PFSK-1 (cell line): ENCODE measurements at regions not wholly inside any gene's neighbourhood (a gene's known extent, or its start where the extent isn't known, plus 50 kb on each side); places are given as distances from the start of the nearest gene placed in this dataset.

Experiments
- FOXP2 ChIP-seq: optimal IDR thresholded peaks from 2 replicates; pipeline ENCODE3; 2011; ENCODE audit warnings: borderline replicate concordance, control low read depth, inconsistent platforms; ENCODE audit not compliant: insufficient read depth; ENCODE audit errors: extremely low read length, extremely low read depth
- POLR2AphosphoS5 ChIP-seq: IDR thresholded peaks from 2 replicates; pipeline ENCODE4 v1.6.1; 2012; ENCODE audit warnings: low read depth, mild to moderate bottlenecking, control low read depth, low read length, moderate library complexity
- SIN3A ChIP-seq: IDR thresholded peaks from 2 replicates; pipeline ENCODE4 v1.6.1; 2012; ENCODE audit warnings: mild to moderate bottlenecking, low read length, moderate library complexity, borderline replicate concordance; ENCODE audit not compliant: insufficient read depth
- TAF1 ChIP-seq: IDR thresholded peaks from 2 replicates; pipeline ENCODE4 v1.6.1; 2012; ENCODE audit warnings: low read length, control low read depth, borderline replicate concordance; ENCODE audit not compliant: insufficient read depth
- TF ChIP-seq, protein P1 (sequence below), 2 experiments: IDR thresholded peaks; 2 replicates each; pipeline versions ENCODE4 v1.6.1 to v1.8.0; 2011 to 2012; ENCODE audit warnings: low read depth in 2 of 2, low read length in 2 of 2, control low read depth in 1 of 2, inconsistent platforms in 1 of 2, mild to moderate bottlenecking in 1 of 2, moderate library complexity in 1 of 2; ENCODE audit not compliant: insufficient read depth in 1 of 2

DNA sequence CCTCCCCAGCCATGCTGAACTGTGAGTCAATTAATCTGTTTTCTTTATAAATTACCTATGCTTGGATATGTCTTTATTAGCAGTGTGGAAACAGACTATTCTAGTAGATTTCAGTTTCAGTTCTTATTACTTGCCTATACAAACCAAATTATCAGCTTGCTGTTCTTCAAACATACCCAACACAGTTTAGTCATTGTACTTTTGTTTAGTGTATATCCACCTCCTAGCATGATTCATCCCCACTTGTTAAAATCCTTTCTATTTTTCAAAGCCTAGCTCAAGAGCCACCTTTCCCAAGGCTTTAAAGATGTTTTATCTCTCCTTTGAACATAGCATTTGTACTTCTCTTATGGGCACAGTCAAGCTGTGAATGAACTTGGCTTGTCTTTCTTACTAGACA lies 195.6 kb upstream of the ZRANB2 start:
- TF ChIP-seq FOXP2 (no peak), SIN3A (no peak), TAF1 (no peak), POLR2AphosphoS5 (no peak)
- TF ChIP-seq, protein P1, sequence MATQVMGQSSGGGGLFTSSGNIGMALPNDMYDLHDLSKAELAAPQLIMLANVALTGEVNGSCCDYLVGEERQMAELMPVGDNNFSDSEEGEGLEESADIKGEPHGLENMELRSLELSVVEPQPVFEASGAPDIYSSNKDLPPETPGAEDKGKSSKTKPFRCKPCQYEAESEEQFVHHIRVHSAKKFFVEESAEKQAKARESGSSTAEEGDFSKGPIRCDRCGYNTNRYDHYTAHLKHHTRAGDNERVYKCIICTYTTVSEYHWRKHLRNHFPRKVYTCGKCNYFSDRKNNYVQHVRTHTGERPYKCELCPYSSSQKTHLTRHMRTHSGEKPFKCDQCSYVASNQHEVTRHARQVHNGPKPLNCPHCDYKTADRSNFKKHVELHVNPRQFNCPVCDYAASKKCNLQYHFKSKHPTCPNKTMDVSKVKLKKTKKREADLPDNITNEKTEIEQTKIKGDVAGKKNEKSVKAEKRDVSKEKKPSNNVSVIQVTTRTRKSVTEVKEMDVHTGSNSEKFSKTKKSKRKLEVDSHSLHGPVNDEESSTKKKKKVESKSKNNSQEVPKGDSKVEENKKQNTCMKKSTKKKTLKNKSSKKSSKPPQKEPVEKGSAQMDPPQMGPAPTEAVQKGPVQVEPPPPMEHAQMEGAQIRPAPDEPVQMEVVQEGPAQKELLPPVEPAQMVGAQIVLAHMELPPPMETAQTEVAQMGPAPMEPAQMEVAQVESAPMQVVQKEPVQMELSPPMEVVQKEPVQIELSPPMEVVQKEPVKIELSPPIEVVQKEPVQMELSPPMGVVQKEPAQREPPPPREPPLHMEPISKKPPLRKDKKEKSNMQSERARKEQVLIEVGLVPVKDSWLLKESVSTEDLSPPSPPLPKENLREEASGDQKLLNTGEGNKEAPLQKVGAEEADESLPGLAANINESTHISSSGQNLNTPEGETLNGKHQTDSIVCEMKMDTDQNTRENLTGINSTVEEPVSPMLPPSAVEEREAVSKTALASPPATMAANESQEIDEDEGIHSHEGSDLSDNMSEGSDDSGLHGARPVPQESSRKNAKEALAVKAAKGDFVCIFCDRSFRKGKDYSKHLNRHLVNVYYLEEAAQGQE (IDR thresholded peaks at IDR 0.05; ENCODE audit: insufficient read depth in 1 of 2, low read depth in 2 of 2, low read length in 2 of 2) = no peak

DNA sequence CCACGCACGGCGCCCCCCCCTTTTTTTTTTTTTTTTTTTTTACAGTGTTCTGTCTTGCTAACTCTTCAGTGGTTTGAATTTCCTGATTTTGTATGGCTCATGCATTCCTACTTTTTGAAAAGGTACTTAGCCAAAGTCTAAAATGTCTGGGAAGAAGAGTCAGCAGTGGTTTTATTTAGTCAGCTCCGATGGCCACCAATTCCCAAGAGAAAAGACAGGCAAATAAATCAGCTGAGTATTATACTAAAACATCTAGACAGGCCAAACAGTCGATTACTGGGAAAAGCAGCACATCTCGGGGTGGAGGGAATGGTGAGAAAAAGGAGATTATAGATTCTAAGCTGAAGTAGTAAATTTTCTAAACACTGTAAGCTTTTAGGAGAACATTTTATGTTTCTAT lies 192.5 kb upstream of the ZRANB2 start:
- TF ChIP-seq POLR2AphosphoS5 (no peak), SIN3A (no peak), TAF1 (no peak), FOXP2 (no peak)
- TF ChIP-seq, protein P1 (IDR thresholded peaks at IDR 0.05; ENCODE audit: insufficient read depth in 1 of 2, low read depth in 2 of 2, low read length in 2 of 2) = no peak

DNA sequence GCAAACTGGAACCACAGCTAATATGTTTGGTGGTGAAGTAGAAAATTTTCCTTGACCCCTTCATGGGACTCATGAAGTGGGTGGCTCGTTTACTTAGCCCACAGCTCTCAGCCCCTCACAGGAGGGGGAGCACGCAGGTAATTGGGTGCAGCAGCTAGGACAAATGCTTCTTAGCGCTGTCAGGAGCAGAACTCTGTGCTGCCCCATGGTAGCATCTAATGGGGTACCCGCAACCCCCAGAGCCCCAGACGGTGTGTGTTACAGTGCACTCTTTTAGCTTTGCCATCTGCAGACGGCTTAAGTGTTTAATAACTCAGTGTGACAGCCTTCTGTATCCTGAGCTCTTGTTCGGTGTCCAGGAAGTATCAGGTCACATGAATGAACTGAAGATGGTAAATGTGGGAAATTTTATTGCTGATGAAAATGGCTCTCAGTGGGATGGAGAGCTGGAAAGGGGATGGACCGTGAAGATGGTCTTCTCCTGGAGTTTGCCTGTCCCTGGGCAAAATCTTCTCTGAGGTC lies 189.6 kb upstream of the ZRANB2 start:
- TF ChIP-seq, protein P1 (IDR thresholded peaks at IDR 0.05; ENCODE audit: insufficient read depth in 1 of 2, low read depth in 2 of 2, low read length in 2 of 2) = no peak
- no peak for TF ChIP-seq SIN3A
- no peak for TF ChIP-seq POLR2AphosphoS5
- TF ChIP-seq TAF1 = no peak
- no peak for TF ChIP-seq FOXP2

DNA sequence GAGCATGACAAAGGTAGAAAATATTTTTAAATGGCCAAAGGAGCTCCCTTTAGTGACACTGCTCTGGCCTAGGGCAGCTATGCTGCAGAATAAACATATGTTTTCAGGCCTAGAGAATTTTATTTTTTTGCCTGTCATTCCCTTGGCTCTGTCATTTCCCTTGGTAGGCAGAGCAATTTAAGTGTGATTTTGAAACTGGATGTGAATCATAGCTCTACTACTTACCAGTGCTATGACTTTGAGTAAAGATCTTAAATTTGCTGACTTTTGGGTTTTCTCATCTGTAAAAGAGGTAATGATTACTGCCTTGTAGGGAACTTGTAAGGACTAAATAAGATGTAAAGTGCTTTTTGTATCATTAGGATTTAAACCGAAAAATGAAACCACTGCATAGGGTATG lies 189.0 kb upstream of the ZRANB2 start:
- TF ChIP-seq POLR2AphosphoS5 (no peak), FOXP2 (no peak), SIN3A (no peak)
- TF ChIP-seq, protein P1 (IDR thresholded peaks at IDR 0.05; ENCODE audit: insufficient read depth in 1 of 2, low read depth in 2 of 2, low read length in 2 of 2) = no peak

DNA sequence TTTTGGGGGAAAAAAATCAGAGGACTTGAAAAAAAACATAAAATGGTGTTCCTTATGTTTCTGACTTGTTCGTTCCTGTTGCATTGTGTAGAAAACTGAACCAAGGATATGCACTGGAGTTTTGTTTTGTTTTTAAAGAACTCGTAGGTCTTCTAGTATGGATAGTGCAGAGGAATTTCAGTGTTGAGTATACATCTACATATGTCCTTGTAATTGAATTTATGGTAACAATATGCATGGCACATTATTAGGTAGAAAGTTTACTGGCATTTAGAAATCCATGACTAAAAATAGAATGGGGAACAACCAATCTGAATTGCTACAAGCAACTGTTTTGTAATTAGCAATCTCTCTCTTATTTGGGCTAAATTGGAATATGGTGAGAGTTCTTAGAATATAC lies 188.3 kb upstream of the ZRANB2 start:
- TF ChIP-seq, protein P1 (IDR thresholded peaks at IDR 0.05; ENCODE audit: insufficient read depth in 1 of 2, low read depth in 2 of 2, low read length in 2 of 2) = no peak
- TF ChIP-seq FOXP2 = no peak
- TF ChIP-seq POLR2AphosphoS5 = no peak
- TF ChIP-seq TAF1 = no peak
- TF ChIP-seq SIN3A = no peak
